GM18861 (cell line): ENCODE measurements at regions not wholly inside any gene's neighbourhood (a gene's known extent, or its start where the extent isn't known, plus 50 kb on each side); places are given as distances from the start of the nearest gene placed in this dataset.
"Not testable (repeated sequence)": the region's sequence is repeated elsewhere in the genome, so short reads cannot be mapped to it uniquely, and the experiment has no call there.

Source experiments
- ATAC-seq: cut with Tn5 transposase; IDR thresholded peaks from one replicate; pipeline ENCODE4 v1.9.1; 2021; ENCODE audit not compliant: unreplicated experiment

DNA sequence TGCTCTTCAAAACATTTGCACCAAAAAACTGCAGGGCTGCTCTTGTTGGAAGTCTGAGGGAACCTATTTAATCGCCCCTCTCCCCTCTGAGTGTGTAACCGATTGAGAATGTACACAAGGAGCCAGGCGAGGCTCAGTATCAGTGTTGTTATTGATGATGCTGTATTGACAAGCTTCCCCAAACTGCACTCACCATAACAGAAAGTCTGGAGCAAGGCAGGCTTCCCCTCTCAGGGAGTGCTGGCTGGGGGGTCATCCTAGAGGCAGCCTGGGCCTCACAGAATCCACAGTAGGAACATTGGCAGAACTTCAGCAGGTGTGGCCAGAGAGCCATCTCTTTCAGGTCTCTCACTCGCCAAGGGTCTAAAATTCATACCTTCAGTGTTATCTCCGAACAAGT lies 58.1 kb upstream of the TUNAR start:
- no peak for ATAC-seq

DNA sequence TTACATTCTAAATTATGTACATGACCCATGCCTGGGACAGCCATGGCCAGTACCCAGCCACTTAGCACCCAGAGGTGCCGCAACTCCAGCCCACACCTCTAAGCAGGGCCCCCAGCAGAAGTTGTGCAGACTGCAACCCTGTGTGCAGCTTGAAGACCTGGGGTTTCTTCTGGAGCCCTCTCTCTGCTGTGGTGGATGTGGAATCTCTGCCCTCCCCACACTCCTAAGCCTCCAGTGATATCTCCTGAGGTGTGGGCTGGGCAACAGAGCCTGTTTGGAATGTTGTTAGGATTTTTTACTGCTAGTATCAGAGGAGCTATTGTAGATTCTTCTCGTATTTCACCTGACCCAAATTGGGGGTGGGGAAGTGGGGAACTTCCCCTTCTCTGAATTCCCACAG lies 59.4 kb upstream of the TUNAR start:
- no peak for ATAC-seq

DNA sequence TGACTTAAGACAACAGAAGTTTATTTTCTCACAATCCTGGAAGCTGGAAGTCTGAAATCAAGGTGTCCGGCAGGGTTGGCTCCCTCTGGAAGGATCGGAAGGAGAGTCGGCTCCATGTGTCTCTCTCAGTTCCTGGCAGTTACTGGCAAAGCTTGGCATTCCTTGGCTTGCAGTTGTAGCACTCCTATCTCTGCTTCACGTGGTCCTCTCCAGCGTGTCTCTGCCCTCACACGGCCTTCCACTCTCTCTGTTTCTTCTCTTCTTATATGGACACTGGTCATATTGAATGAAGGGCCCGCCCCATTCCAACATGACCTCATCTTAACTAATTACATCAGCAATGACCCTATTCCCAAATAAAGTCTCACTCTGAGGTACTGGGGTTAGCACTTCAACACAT lies 60.1 kb upstream of the TUNAR start:
- no peak for ATAC-seq

DNA sequence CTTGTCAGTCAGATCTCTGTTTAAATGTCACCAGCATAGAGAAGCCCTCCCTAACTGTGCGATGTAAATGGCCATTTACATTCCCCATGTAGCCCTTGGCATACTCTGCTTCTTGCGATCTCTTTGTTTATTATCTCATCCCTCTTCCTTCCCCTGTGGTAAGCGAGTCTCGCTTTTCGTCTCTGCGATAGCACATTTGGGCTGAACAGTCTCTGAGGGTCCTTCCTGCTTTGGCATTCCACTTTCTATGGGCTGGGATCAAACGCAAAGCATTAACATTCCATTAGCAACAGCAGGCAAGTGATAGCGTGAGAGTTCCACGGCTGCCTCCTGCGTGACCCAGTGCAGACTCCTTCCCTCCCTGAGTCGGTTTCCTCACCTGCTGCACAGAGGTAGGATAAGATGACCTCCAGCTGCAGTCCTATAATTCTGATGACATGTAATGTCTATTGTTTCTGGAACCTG lies 61.4 kb upstream of the TUNAR start:
- ATAC-seq, result no peak

DNA sequence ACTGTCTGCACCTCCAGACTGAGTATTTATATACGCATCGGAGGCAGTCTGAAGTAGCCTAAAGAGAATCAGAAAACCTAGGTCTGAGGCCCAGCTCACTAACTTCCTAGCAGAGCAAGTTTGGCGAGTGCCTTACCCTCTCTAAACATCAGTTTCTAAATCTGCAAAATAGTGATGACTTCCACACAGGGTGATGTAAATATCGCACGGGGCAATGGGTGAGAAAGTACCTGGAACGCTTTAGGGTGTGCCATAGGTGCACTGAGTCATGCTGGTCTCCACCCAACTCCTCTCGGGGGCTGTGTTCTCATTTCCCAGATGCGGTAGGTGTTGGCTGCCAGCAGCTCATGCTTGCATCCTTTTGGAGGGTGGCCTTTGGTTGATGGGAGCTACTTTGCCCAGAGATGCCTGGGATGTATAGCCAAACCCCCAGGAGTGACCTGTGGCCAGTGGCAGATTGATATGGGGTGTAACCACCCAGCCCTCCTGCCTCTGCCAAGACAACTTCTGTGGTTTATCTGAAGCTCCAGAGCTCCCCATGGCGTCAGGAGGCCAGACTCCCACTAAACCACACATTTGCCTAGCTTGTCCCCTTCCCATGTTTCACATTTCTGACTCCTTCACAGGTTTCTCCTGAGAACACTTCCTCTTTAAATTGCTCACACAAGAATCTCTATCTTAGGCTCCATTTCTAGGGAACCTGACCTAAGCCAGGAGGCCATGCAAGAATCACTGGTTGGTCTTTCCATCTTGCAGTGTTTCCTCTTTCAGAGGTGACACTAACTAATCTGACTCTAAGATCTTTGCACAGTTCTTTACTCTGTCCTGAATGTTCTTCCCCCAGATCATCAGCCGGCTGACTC lies 62.0 kb upstream of the TUNAR start:
- ATAC-seq, result no peak

DNA sequence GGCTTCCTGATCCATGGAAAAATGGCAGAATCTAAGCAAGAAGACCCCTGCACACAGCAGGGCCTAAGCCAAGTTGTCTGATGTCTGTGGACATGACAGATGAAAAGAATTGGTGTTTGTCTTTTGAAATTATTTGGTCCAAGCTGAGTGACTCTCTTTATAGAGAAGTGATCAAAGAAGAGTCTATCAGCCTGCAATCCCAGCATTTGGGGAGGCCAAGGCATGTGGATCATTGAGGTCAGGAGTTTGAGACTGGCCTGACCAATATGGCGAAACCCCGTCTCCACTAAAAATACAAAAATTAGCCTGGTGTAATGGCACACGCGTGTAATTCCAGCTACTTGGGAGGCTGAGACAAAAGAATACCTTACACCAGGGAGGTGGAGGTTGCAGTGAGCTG lies 64.8 kb upstream of the TUNAR start:
- no peak for ATAC-seq

DNA sequence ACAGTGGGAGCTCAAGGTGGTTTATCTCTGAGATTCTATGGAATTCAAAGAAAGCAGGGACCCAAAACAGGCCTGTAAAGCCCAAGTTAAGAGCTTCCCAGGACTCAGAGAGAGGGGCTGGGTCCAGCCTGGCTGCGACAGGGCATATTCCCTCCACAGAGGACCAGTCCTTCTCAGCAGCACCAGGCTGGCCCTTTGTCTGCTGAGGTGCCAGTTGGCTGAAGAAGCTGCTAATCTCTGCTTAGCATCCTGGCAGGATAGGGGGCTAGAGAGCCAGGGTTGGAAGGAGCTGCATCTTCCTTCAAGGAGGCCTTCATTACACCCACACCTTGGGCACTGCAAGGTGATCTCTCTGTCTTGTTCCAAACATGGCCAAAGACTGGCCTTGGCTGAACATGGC lies 68.3 kb upstream of the TUNAR start:
- no peak for ATAC-seq

DNA sequence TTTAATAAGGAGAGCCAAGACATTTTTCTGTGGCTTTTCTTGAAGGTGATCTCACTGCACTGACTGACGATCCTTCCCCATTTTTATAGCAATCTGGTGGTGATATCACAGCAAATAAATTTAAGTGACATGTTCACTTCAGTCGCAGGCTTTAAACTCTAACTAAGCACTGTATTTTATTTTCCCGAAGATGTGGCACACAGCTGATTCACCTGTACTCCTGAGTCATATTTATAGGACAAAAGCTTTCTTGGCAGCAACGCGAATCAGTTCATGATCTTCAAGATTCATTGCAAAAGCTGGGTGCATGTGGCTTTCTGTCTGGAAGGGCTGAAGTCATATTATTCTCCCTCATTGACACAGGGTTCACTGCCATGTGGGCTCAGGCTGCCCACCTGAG lies 79.8 kb upstream of the TUNAR start:
- ATAC-seq, result no peak

DNA sequence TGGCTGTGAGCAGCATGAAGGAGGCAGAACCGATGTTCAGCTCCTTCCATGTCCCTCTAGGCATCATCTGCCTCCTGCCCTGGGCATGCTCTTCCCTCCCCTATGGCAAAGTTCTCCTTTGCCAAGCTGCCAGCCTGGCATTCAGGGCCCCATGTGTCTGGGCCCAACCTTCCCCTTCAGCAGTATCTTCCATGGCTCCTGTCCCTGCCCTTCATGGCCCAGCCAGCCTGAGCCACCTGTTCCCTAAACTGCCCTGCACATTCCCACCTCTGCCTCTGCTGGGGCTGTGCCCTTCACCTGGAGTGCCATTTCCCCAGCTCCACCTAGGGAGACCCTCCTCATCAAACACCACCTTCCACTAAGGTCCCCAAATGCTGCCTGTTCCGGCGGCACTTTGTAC lies 74.0 kb upstream of the TCL1A start:
- no peak for ATAC-seq

DNA sequence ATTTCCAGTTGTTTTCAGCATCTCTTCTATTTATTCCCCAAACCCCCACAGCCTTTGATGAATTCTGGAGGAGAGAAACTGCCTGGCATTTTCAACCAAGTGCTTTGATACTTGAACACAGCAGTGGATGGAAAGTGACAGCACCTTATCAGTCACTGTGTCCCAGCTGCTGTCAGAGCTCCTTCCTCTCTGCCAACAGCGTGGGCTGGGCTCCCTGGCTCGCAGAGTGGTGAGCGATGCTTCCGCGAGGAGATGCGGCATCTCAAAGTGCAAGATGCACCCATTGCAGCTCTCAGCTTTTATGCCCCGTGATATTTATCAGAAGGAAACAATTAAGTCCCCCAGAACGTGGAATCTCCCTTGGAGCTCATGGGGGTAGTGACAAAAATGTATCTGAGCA lies 72.6 kb upstream of the TCL1A start:
- ATAC-seq, result no peak

DNA sequence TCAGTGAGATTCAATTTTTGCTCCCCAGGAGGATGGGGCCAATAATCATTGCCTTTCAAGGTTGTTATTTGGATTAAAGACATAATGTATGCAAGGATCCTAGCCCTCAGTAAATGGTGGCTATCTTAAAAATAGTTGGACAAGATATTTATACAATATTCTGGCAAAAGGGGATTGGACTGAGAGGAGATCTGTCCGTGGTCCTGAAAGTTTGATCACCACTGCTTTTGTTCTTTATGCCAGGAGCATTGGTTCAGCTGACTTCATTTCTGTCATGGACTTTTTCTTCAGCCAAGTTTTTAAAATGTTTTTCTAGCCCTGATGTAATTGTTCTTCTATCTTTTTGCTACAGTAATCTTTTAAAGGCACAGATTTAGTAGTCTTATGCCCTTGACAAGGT lies 70.2 kb upstream of the TCL1A start:
- ATAC-seq, result no peak

DNA sequence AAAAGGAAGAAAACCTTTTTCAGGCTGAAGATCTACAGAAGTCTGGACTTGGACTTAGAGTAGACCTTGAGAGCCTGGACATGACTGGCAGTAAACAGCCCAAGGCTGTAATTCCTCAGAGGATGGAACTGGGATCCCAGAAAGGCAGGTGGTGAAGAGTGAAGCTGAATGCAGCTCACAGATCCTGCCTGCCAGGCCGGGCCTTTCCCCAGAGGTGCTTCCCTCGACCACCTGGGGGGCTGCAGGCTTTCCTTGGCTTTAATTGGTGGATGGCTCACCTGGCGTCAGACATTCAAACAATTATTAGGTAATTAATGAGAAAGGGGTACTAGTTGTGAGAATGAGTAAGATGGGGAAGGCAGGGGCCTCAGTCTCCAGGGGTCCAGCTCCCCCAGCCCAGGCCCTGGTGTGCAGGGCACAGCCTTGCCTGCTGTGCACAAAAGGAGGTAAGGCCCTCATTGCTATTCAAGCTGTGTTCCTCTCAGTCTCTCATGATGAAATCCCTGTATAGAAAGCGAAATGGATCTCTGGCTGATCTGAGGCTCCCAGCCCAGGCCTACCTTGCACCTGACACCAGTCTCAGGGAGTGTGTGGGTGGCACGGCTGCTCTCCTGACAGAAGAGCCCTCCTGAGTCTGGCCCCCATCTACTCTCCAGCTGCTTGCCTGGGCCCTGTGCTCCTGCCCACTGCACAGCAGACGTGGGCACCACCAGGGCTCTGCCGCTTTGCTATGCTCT lies 63.0 kb upstream of the TCL1A start:
- ATAC-seq, result no peak

DNA sequence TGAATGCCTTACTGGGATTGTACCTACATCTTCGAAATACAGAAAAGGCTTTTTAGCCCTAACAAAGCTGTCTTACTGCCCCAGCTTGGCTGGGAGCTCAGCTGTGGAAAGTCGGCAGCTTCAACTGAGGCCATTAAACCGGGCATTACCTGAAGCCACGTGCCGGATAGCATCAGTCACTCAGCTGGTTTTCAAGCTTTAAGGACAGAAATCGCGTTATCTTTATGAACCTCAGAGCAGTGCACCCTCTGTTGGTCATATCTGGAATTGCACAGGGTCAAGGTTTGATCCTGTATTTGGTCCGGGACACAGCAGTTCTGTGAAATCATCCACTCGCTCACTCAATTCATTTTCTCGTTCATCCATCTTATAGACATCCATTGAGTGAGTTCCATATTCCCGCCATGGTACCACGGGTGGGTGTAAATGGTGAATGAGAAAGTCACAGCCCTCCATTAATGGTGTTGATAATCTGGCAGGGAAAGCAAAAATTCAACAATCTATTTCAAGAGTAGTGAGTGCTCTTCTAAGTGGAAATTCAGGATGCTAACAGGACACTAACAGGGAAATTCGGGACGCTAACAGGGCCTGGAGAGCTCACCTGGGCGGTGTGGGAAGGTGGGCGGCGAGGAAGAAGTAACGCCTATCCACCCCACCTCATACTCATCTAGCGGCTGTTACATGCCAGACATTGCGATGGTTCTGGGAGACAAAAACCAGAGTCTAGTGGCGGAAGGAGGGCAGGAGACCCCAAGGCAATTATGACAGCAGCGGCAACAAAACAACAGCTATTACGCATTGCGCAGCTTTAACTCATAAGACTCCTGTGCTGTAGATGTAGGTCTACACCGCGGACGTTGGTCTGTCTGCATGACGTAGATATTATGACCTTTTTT lies 60.6 kb upstream of the TCL1A start:
- ATAC-seq, result peak; percentile 52

DNA sequence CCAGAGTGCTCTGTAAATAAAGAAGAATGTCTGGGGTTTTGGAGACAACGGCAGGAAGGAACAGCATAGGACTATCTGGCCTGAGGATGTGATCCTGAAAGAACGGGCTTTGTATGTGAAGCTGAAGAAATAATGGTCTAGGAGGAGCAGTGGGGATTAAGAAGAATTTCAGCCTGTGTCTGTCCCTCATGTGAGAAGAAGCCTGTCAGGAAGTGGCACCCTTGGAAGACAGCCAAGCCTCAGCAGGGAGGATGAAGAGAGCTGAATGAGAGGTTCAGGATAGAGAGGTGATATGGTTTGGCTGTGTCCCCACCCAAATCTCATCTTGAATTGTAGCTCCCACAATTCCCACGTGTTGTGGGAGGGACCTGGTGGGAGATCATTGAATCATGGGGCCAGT lies 56.9 kb upstream of the TCL1A start:
- ATAC-seq, result no peak

DNA sequence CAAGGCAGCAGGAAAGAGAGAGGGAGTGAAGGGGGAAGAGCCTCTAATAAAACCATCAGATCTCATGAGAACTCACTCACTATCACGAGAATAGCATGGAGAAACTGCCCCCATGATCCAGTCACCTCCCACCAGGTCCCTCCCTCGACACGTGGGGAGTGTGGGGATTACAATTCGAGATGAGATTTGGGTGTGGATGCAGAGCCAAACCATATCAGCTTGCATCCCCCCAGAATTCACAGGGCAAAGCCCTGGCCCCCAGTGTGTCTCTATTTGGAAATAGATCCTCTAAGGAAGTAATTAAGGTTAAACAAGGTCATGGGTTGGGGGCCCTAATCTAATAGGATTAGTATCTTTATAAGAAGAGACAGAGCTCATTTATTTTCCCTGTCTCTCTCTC lies 56.1 kb upstream of the TCL1A start:
- no peak for ATAC-seq

DNA sequence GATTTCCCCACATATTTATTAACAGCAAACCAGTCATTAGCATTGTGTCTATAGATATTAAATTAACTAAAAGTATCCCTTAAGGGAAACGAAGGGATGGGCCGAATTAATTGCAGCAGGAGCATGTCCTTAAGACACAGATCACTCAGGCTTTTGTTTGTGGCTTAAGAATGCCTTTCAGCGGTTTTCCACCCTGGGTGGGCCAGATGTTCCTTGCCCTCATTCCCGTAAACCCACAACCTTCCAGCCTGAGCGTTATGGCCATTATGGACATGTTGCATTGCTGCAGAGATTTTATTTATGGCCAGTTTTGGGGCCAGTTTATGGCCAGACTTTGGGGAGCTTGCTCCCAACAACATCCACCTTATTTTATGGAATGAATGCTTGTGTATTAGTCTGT lies 55.5 kb upstream of the TCL1A start:
- ATAC-seq, result not testable (repeated sequence)

DNA sequence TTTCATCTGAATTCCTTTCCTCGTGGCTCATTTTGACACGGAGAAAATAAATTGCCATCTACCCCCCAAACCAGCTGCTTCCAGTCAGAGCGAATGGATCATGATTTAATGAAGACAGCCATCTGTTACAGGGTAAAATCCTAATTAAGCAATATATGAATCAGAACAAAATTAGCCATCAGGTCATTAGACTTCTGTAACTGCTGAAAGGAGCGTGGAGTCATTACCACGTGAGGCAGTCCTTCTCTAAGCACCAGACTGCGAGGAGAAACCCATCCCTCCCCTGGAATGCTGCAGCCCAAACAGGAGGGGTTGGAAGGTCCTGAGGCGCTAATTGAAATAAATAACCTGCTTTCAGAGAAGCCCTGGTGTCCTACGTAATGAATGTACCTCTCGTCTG lies 51.1 kb upstream of the TCL1A start:
- ATAC-seq, result no peak

DNA sequence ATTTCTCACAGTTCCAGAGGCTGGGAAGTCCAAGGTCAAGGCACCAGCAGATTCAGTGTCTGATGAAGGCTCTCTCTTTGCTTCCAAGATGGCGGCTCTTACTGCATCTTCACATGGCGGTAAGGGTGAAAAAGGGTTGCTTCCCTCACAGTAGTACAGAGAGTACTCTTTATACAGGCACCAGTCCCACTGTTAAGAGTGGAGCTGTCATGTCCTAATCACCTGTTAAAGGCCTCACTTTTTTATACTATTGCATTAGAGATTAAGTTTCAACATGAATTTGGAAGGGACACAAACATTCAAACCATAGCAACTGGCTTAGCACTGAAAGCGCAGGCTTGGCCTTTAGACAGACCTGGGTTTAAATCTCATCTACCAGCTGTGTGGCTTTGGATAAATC lies 50.0 kb upstream of the TCL1A start:
- no peak for ATAC-seq
